Memory B cell (primary cell): ENCODE measurements at regions not wholly inside any gene's neighbourhood (a gene's known extent, or its start where the extent isn't known, plus 50 kb on each side); places are given as distances from the start of the nearest gene placed in this dataset.
"Not testable (repeated sequence)": the region's sequence is repeated elsewhere in the genome, so short reads cannot be mapped to it uniquely, and the experiment has no call there.

Experiments
- ATAC-seq: fragments of 150-1000 bp; cut with Tn5 transposase; 2 replicates; pipeline ENCODE4 v1.10.0; 2021; ENCODE audit warnings: low read depth, mild to moderate bottlenecking, moderate library complexity
- DNase-seq, 2 donors: peaks; one replicate each; pipeline ENCODE4 v3.0.0; 2022; ENCODE audit warnings: low spot score in 2 of 2
- H3K27ac Mint-ChIP-seq: one replicate; pipeline ENCODE4 v1.8.0; 2022; ENCODE audit warnings: mild to moderate bottlenecking, moderate library complexity, mixed read lengths
- H3K27me3 Mint-ChIP-seq: one replicate; pipeline ENCODE4 v1.8.0; 2022; ENCODE audit warnings: mixed read lengths
- H3K36me3 Mint-ChIP-seq: one replicate; pipeline ENCODE4 v1.8.0; 2022; ENCODE audit warnings: mild to moderate bottlenecking, mixed read lengths
- H3K4me1 Mint-ChIP-seq: one replicate; pipeline ENCODE4 v1.8.0; 2022; ENCODE audit warnings: mixed read lengths
- H3K4me3 Mint-ChIP-seq: one replicate; pipeline ENCODE4 v1.8.0; 2022; ENCODE audit warnings: mild to moderate bottlenecking, moderate library complexity, mixed read lengths
- H3K9me3 Mint-ChIP-seq: one replicate; pipeline ENCODE4 v1.8.0; 2022; ENCODE audit warnings: mixed read lengths

DNA sequence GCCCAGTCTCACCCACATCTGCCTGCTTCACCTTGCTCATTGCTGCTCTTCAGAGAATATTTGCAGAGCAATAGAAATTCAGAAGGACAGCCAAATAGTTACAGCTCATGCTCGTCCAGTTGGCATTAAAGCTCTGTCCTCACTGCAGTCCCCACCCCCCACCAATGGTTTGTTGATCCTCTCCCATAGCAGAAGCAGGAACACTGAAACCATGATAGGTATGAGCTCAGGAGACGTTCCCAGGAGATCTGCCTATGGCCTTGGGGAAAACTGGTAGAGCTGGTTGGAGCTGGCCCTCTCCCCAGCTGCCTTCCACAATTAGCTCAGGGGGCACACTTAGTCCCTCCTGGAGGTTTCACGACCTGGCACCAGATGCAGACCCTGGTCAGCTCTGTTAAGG is 68.6 kb upstream of the KMT2C start:
- no peaks in the 10 kb centered on the region for H3K36me3 Mint-ChIP-seq
- H3K4me1 Mint-ChIP-seq, result no peaks in the 10 kb centered on the region
- no peak overlapping the region for H3K4me3 Mint-ChIP-seq
- H3K9me3 Mint-ChIP-seq, result no peaks in the 10 kb centered on the region
- no peak for ATAC-seq
- H3K27ac Mint-ChIP-seq, result no peak overlapping the region
- no peak for DNase-seq
- peaks cover 5% of the 10 kb centered on the region for H3K27me3 Mint-ChIP-seq

DNA sequence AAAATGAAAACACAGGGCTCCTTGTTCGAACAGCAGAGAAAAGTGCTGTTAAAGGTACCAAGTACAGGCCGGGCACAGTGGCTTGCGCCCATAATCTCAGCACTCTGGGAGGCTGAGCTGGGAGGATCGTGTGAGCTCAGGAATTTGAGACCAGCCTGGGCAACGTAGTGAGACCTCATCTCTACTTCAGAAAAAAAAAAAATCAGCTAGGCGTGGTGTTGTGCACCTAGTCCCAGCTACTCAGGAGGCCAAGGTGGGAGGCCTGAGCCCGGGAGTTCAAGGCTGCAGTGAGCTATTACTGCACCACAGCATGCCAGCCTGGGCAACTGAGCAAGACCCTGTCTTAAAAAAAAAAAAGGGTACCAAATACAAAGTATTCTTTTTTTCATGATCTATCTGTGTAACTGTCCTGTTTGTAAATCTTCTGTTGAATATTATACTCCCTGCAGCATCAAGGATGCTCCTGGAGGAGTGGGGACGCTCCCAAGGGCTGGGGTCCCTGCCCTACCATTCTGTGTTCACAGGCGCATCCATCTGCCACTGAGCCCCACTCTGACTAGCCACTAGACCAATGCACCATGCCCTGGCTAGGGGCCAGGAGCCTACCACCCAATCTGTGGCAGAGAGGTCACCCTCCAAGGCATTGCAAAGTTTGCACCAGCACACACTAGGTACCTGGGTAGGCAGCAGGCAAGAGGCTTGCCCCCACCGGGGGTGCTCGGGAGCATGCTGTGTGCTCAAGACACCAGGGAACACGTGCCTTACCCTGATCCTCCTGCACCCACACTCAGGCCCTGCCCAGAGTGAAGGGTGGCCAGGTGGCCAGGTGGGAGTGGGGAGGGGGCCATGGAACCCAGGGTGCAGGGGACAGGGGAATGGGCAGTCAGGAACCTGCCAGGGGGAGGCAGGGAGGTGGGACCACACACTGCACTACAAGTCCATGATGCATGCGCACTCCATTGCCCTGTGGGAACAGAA is 67.3 kb upstream of the KMT2C start:
- Mint-ChIP-seq H3K27ac (no peak overlapping the region), H3K9me3 (no peaks in the 10 kb centered on the region), H3K27me3 (peaks cover 4% of the 10 kb centered on the region), H3K36me3 (no peaks in the 10 kb centered on the region), H3K4me3 (no peak overlapping the region), H3K4me1 (no peaks in the 10 kb centered on the region)
- DNase-seq, result no peak
- ATAC-seq, result no peak

- H3K27ac Mint-ChIP-seq, result no peak overlapping the region
- no peaks in the 10 kb centered on the region for H3K4me1 Mint-ChIP-seq
- DNase-seq (no peak), ATAC-seq (no peak)
- H3K27me3 Mint-ChIP-seq, result peaks cover 4% of the 10 kb centered on the region
- H3K4me3 Mint-ChIP-seq, result no peak overlapping the region
- no peaks in the 10 kb centered on the region for H3K36me3 Mint-ChIP-seq
- H3K9me3 Mint-ChIP-seq, result no peaks in the 10 kb centered on the region
Observed at GRCh38 chr7:152501506-152501905, 65.7 kb upstream of the KMT2C start.

DNA sequence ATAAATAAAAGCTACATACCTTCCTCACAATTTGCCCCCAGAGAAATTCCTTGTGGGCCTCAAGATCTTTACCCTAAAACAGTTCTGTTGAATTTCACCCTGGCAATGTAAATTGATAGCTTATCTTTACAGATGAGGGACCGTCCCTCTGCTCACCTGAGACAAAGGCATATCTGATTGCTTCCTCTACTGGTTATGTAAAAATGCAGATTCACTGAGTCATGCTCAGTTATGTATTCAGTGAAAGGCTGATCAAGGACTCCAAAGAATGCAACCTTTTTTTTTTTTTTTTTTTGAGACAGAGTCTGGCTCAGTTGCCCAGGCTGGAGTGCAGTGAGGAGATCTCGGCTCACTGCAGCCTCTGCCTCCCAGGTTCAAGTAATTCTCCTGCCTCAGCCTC is 64.2 kb upstream of the KMT2C start:
- H3K4me1 Mint-ChIP-seq, H3K9me3 Mint-ChIP-seq, ATAC-seq, H3K27ac Mint-ChIP-seq, H3K4me3 Mint-ChIP-seq, DNase-seq, H3K27me3 Mint-ChIP-seq, H3K36me3 Mint-ChIP-seq: not testable (repeated sequence)

DNA sequence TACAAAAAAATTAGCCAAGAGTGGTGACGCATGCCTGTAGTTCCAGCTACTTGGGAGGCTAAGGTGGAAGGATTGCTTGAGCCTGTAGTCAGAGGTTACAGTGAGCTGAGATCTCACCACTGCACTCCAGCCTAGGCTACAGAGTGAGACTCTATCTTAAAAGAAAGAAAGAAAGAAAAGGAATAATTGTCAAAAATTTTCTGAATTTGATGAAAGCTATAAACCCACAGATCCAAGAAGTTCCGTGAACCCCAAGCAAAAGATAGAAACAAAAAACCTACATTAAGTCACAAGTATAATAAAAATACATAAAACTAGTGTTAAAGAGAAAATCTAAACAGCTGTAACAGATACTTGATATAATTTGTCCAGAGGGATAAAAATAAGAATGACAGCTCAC is 60.1 kb upstream of the KMT2C start:
- H3K9me3 Mint-ChIP-seq, result peaks cover 1% of the 10 kb centered on the region
- no peak overlapping the region for H3K27ac Mint-ChIP-seq
- DNase-seq, result no peak
- no peak overlapping the region for H3K4me3 Mint-ChIP-seq
- no peaks in the 10 kb centered on the region for H3K27me3 Mint-ChIP-seq
- no peaks in the 10 kb centered on the region for H3K4me1 Mint-ChIP-seq
- H3K36me3 Mint-ChIP-seq, result no peaks in the 10 kb centered on the region
- no peak for ATAC-seq

DNA sequence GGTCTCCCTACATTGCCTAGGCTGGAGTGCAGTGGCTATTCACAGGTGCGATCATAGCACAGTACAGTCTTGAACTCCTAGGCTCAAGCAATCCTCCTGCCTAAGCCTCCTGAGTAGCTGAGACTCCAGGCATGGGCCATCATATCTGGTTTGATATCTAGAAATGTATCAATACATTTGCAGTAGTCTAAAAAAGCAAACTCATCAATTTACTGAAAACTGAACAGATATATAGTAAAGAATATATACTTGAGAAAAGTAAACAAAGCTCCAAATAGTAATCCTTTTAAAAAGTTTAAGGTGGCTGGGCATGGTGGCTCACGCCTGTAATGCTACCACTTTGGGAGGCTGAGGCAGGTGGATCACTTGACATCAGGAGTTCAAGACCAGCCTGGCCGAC is 57.1 kb upstream of the KMT2C start:
- ATAC-seq (no peak), DNase-seq (no peak)
- Mint-ChIP-seq H3K4me1 (no peaks in the 10 kb centered on the region), H3K36me3 (no peaks in the 10 kb centered on the region), H3K27ac (no peak overlapping the region), H3K27me3 (no peaks in the 10 kb centered on the region), H3K9me3 (peaks cover 1% of the 10 kb centered on the region), H3K4me3 (no peak overlapping the region)

GRCh38 chr7:152489044-152489443 is 53.2 kb upstream of the KMT2C start:
- no peaks in the 10 kb centered on the region for H3K36me3 Mint-ChIP-seq
- DNase-seq, result no peak
- no peaks in the 10 kb centered on the region for H3K4me1 Mint-ChIP-seq
- no peaks in the 10 kb centered on the region for H3K27me3 Mint-ChIP-seq
- H3K27ac Mint-ChIP-seq, result no peak overlapping the region
- H3K9me3 Mint-ChIP-seq, result no peaks in the 10 kb centered on the region
- no peak overlapping the region for H3K4me3 Mint-ChIP-seq
- ATAC-seq, result no peak

- Mint-ChIP-seq H3K36me3 (no peaks in the 10 kb centered on the region), H3K4me3 (no peak overlapping the region), H3K4me1 (no peaks in the 10 kb centered on the region), H3K9me3 (no peaks in the 10 kb centered on the region), H3K27me3 (no peaks in the 10 kb centered on the region), H3K27ac (no peak overlapping the region)
- no peak for ATAC-seq
- DNase-seq, result no peak
Observed at GRCh38 chr7:152486968-152487367, 51.2 kb upstream of the KMT2C start.

DNA sequence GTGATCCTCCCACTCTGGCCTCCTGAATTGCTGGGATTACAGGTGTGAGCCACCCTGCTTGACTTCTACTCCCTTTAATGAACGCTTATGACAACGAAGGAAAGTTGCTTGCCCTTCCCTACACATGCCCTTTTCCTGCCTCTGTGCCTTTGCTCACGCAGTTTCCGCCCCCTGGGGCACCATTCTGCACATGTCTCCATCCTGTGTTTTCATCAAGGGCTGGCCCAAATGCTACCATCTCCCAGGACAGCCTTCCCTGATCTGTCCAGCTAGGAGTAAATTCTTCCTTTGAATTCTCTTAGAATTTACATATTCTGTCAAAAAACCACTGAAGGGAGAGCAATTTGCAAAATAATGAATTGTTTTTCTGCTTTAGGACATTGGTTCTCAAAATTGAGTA is 50.0 kb upstream of the KMT2C start:
- Mint-ChIP-seq H3K27me3 (no peaks in the 10 kb centered on the region), H3K9me3 (no peaks in the 10 kb centered on the region), H3K4me3 (no peak overlapping the region), H3K4me1 (no peaks in the 10 kb centered on the region), H3K36me3 (no peaks in the 10 kb centered on the region), H3K27ac (no peak overlapping the region)
- ATAC-seq (no peak), DNase-seq (no peak)
